VCaP (cell line): ENCODE measurements at regions not wholly inside any gene's neighbourhood (a gene's known extent, or its start where the extent isn't known, plus 50 kb on each side); places are given as distances from the start of the nearest gene placed in this dataset.
"Not testable (repeated sequence)": the region's sequence is repeated elsewhere in the genome, so short reads cannot be mapped to it uniquely, and the experiment has no call there.

Experiments
- H3K27ac ChIP-seq: fragments of 450-650 bp; 2 replicates; pipeline ENCODE4 v1.5.1; 2017
- CTCF ChIP-seq: fragments of 450-650 bp; conservative IDR thresholded peaks from 2 replicates; pipeline ENCODE4 v1.5.1; 2017; ENCODE audit warnings: mild to moderate bottlenecking, moderate library complexity

- no peak overlapping the region for H3K27ac ChIP-seq
- no peak for TF ChIP-seq CTCF
These were observed 192.9 kb upstream of the PTGFR start for GRCh38 chr1:78297836-78298235.

DNA sequence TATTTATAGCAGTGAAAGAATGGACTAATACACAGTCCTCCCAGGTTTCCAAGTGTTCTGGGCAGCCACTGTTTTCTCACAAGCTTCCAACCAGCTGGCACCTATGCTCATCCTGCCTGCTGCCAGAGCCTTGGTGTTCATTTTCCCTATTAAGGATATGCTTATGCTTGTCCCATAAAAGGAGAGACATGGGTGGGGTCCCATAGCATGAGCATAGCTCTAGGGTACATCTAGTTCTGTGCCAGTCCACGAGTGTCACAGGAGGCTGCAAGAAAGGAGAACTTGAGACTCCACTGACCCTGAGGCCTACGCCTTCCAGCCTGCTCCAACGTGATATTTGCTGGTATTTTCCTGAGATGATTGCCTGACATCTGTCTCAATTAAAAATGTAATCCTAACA is 192.4 kb upstream of the PTGFR start:
- H3K27ac ChIP-seq: no peak overlapping the region
- TF ChIP-seq CTCF: no peak

DNA sequence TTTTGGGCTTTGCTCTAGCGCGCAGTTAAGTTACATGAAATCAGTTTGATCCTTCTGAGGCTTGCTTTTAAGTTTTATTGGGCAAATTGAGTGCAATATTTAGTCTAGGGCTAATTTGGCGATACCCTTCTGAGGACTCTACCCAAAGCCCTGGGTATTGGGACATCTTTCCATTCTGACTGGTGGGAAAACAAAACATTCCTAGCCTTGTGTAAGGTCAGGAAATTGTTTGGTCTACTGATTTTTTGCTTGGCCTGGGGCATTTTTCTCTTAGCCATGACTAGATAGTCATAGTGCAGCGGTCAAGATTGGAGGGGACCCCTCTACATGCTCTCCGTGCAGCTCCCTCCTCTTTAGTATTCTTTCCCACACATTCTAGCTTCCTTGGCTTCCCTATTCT is 189.6 kb upstream of the PTGFR start:
- no peak for TF ChIP-seq CTCF
- H3K27ac ChIP-seq: no peak overlapping the region

GRCh38 chr1:78303620-78304019 is 187.2 kb upstream of the PTGFR start:
- H3K27ac ChIP-seq: no peak overlapping the region
- no peak for TF ChIP-seq CTCF

DNA sequence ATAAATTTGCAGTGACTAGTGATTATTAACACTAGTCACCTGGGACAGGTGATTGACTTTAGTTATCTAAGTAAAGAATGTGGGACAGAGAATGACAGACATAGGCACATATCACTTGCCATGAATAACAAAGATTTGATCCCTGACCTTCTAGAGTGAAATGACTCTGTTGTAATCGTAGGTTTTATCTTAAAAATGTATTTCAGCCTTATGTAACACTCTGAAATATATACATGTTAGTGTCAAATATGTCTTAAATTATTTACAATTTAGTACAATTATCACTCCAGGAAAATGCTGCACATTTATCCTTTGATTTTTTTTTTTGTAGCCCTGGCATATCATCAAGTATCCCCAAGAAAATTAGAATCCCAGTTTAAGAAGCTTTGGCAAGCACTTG is 186.4 kb upstream of the PTGFR start:
- no peak for TF ChIP-seq CTCF
- no peak overlapping the region for H3K27ac ChIP-seq

- TF ChIP-seq CTCF: no peak
- no peak overlapping the region for H3K27ac ChIP-seq
These were observed 186.0 kb upstream of the PTGFR start for GRCh38 chr1:78304761-78305160.

GRCh38 chr1:78310261-78310660 is 180.5 kb upstream of the PTGFR start:
- not testable (repeated sequence) for H3K27ac ChIP-seq

GRCh38 chr1:78318011-78318410 is 172.8 kb upstream of the PTGFR start:
- H3K27ac ChIP-seq: no peak overlapping the region
- TF ChIP-seq CTCF: no peak
